GM12878 (cell line): ENCODE measurements at regions not wholly inside any gene's neighbourhood (a gene's known extent, or its start where the extent isn't known, plus 50 kb on each side); places are given as distances from the start of the nearest gene placed in this dataset.
"Not testable (repeated sequence)": the region's sequence is repeated elsewhere in the genome, so short reads cannot be mapped to it uniquely, and the experiment has no call there.

Experiments used
- ATAC-seq: fragments of 200-7000 bp; cut with Tn5 transposase; 3 replicates; pipeline ENCODE4 v1.9.1; 2020; ENCODE audit warnings: mild to moderate bottlenecking, moderate library complexity
- BruUV-seq: library from RNA; stranded (reverse); fragments of 400-500 nt; replicated peaks from 2 replicates; lab custom pipeline; 2021; lab: Mats Ljungman, UMichigan
- CTCF ChIA-PET: fragments of 300-600 bp; sonication (Branson Sonifier 250); formaldehyde crosslinking; extraction: SDS; loops from one replicate; lab custom pipeline; 2021; ENCODE audit warnings: inconsistent platforms; lab: Yijun Ruan, JAX
- POLR2A ChIA-PET: fragments of 350-600 bp; formaldehyde crosslinking; extraction: SDS; loops from one replicate; lab custom pipeline; 2021; ENCODE audit warnings: inconsistent platforms; lab: Charles Lee
- RAD21 ChIA-PET: fragments of 300-600 bp; sonication (Branson Sonifier 250); formaldehyde crosslinking; loops from one replicate; lab custom pipeline; 2023; ENCODE audit warnings: antibody characterized with exemption; ENCODE audit not compliant: unreplicated experiment; lab: Charles Lee
- SMC1A ChIA-PET: fragments of 300-600 bp; sonication (Branson Sonifier 250); formaldehyde crosslinking; loops from one replicate; lab custom pipeline; 2023; ENCODE audit not compliant: unreplicated experiment, uncharacterized antibody; lab: Charles Lee
- DNase-seq: peaks from one replicate; pipeline ENCODE4 v3.0.0-alpha.2; 2011; ENCODE audit warnings: low read depth, low spot score
- FAIRE-seq: peaks from 3 replicates; lab custom pipeline; 2011; peaks lifted over from hg19 to GRCh38; lab: Jason Lieb, UNC
- H2AFZ ChIP-seq: 2 replicates; pipeline ENCODE4 v1.6.0; 2011; ENCODE audit warnings: low read depth, low read length, control low read depth; ENCODE audit not compliant: control insufficient read depth
- H3K27ac ChIP-seq: 2 replicates; pipeline ENCODE4 v1.5.1; 2011; ENCODE audit warnings: control low read depth; ENCODE audit not compliant: control insufficient read depth, insufficient read depth
- H3K27me3 ChIP-seq, 2 experiments: replicated peaks in 1 of 2; 2 replicates each; pipeline versions ENCODE4 v1.6.0 to v1.6.1; 2011; ENCODE audit warnings: low read length in 1 of 2; ENCODE audit not compliant: control insufficient read depth in 2 of 2, insufficient read depth in 2 of 2
- H3K36me3 ChIP-seq, 2 experiments: 2 replicates each; pipeline ENCODE4 v1.5.1; 2011; ENCODE audit warnings: low read length in 1 of 2; ENCODE audit not compliant: control insufficient read depth in 2 of 2, insufficient read depth in 2 of 2
- H3K4me1 ChIP-seq: 2 replicates; pipeline ENCODE4 v1.6.1; 2011; ENCODE audit warnings: mild to moderate bottlenecking, low read length, moderate library complexity, mixed read lengths; ENCODE audit not compliant: control insufficient read depth, insufficient read depth
- H3K4me2 ChIP-seq: 2 replicates; pipeline ENCODE4 v1.6.0; 2011; ENCODE audit warnings: control low read depth; ENCODE audit not compliant: control insufficient read depth, insufficient read depth
- H3K4me3 ChIP-seq: fragments of 200-600 bp; sonication (generic); 2 replicates; pipeline ENCODE4 v1.5.1; 2016
- H3K79me2 ChIP-seq: 2 replicates; pipeline ENCODE4 v1.6.0; 2011; ENCODE audit warnings: low read length; ENCODE audit not compliant: control insufficient read depth, insufficient read depth
- H3K9ac ChIP-seq: 2 replicates; pipeline ENCODE4 v1.8.0; 2011; ENCODE audit warnings: low read length, control low read depth, mixed read lengths; ENCODE audit not compliant: control insufficient read depth, insufficient read depth
- H3K9me3 ChIP-seq: replicated peaks from 3 replicates; pipeline ENCODE4 v1.5.1; 2011; ENCODE audit warnings: mild to moderate bottlenecking, low read length; ENCODE audit not compliant: control insufficient read depth, insufficient read depth
- H4K20me1 ChIP-seq: 2 replicates; pipeline ENCODE4 v1.6.0; 2011; ENCODE audit not compliant: control insufficient read depth, insufficient read depth
- HDAC2 ChIP-seq: fragments of 200-600 bp; sonication (generic); IDR thresholded peaks from 2 replicates; pipeline ENCODE4 v1.6.1; 2017
- SKIL ChIP-seq: fragments of 450-650 bp; IDR thresholded peaks from 2 replicates; pipeline ENCODE4 v1.6.1; 2017; ENCODE audit warnings: mild to moderate bottlenecking, low read depth, inconsistent platforms; ENCODE audit not compliant: poor library complexity, severe bottlenecking
- STAT1 ChIP-seq: fragments of 450-650 bp; conservative IDR thresholded peaks from 2 replicates; pipeline ENCODE4 v1.6.1; 2014; ENCODE audit warnings: antibody characterized with exemption, mild to moderate bottlenecking
- YY1 ChIP-seq: IDR thresholded peaks from 2 replicates; pipeline ENCODE4 v1.6.1; 2011; ENCODE audit warnings: low read depth, mild to moderate bottlenecking, low read length
- ZNF622 ChIP-seq: fragments of 450-650 bp; IDR thresholded peaks from 2 replicates; pipeline ENCODE4 v1.6.1; 2017; ENCODE audit warnings: mild to moderate bottlenecking, inconsistent platforms
- WGBS: methylation state at CpG from one replicate; pipeline ENCODE4 v1.1.6; 2016; ENCODE audit warnings: low lambda C conversion rate; ENCODE audit not compliant: insufficient replicate concordance, insufficient coverage; ENCODE audit errors: missing lambda C conversion rate; 5-methylcytosine and 5-hydroxymethylcytosine counted together
- in situ Hi-C: fragments of 300-500 bp; cut with MboI; formaldehyde crosslinking; loops from 9 replicates; pipeline ENCODE4 v1.14.3; 2018; ENCODE audit warnings: mixed read lengths
- intact Hi-C: fragments of 100-400 bp; cut with micrococcal nuclease; formaldehyde crosslinking; loops from one replicate; pipeline ENCODE4 v1.14.2; 2022; ENCODE audit not compliant: unreplicated experiment
- TF ChIP-seq, protein P1 (sequence below): fragments of 450-650 bp; IDR thresholded peaks from 2 replicates; pipeline ENCODE4 v1.6.1; 2017; ENCODE audit warnings: low read depth, mild to moderate bottlenecking, moderate library complexity

DNA sequence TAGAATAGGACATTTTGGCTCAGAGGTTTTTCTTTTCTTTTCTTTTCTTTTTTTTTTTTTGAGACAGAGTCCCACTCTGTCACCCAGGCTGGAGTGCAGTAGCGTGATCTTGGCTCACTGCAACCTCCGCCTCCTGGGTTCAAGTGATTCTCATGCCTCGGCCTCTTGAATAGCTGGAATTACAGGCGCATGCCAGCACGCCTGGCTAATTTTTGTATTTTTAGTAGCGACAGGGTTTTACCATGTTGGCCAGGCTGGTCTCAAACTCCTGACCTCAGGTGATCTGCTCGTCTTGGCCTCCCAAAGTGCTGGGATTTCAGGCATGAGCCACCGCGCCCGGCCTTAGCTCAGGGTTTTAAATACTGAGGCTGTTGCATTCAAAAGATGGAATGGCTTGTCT lies 156.1 kb downstream of the PRL start:
- H2AFZ ChIP-seq, ATAC-seq, H3K9ac ChIP-seq, H3K4me1 ChIP-seq, DNase-seq, FAIRE-seq, in situ Hi-C loops, H3K27me3 ChIP-seq, H3K4me2 ChIP-seq, H3K36me3 ChIP-seq, intact Hi-C loops, H3K79me2 ChIP-seq, H3K9me3 ChIP-seq, H3K4me3 ChIP-seq, H4K20me1 ChIP-seq, H3K27ac ChIP-seq, CTCF ChIA-PET, RAD21 ChIA-PET, BruUV-seq: not testable (repeated sequence)
- ChIA-PET POLR2A (interaction anchor here (0.7 kb wide), 1 partner anchor 1648 kb away, joined by 3 read pairs; no protein-coding TSS in a partner anchor), SMC1A (interaction anchor here (0.6 kb wide), 1 partner anchor 124 kb away, joined by 4 read pairs; no protein-coding TSS in a partner anchor)
- WGBS, result 67% methylated on average over 8 of the region's 10 CpGs

- BruUV-seq, result no TSS peak
- in situ Hi-C loops (no loop called here), intact Hi-C loops (no loop called here)
- Histone ChIP-seq H3K79me2 (no peaks in the 10 kb centered on the region), H3K4me1 (no peaks in the 10 kb centered on the region), H3K36me3 (no peaks in the 10 kb centered on the region), H3K9me3 (no peaks in the 10 kb centered on the region), H3K4me3 (no peak overlapping the region), H4K20me1 (no peaks in the 10 kb centered on the region), H3K27me3 (no peaks in the 10 kb centered on the region), H3K27ac (no peak overlapping the region), H3K4me2 (no peak overlapping the region), H2AFZ (no peak overlapping the region; the same call in 1 of the 2 replicates), H3K9ac (no peak overlapping the region)
- ChIA-PET POLR2A (no interaction called here), SMC1A (no interaction called here), RAD21 (no interaction called here), CTCF (no interaction called here)
- DNase-seq (no peak), ATAC-seq (no peak), FAIRE-seq (no peak)
- 32% methylated on average over 5 of the region's 5 CpGs for WGBS
- TF ChIP-seq HDAC2 (no peak), STAT1 (no peak), YY1 (no peak), ZNF622 (no peak), SKIL (no peak)
- TF ChIP-seq, protein P1, sequence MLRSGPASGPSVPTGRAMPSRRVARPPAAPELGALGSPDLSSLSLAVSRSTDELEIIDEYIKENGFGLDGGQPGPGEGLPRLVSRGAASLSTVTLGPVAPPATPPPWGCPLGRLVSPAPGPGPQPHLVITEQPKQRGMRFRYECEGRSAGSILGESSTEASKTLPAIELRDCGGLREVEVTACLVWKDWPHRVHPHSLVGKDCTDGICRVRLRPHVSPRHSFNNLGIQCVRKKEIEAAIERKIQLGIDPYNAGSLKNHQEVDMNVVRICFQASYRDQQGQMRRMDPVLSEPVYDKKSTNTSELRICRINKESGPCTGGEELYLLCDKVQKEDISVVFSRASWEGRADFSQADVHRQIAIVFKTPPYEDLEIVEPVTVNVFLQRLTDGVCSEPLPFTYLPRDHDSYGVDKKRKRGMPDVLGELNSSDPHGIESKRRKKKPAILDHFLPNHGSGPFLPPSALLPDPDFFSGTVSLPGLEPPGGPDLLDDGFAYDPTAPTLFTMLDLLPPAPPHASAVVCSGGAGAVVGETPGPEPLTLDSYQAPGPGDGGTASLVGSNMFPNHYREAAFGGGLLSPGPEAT, result no peak
Measured at GRCh38 chr6:22141241-22141745, 155.5 kb downstream of the PRL start.
